ENCODE measurements at regions not wholly inside any gene's neighbourhood (a gene's known extent, or its start where the extent isn't known, plus 50 kb on each side); places are given as distances from the start of the nearest gene placed in this dataset.

DNA sequence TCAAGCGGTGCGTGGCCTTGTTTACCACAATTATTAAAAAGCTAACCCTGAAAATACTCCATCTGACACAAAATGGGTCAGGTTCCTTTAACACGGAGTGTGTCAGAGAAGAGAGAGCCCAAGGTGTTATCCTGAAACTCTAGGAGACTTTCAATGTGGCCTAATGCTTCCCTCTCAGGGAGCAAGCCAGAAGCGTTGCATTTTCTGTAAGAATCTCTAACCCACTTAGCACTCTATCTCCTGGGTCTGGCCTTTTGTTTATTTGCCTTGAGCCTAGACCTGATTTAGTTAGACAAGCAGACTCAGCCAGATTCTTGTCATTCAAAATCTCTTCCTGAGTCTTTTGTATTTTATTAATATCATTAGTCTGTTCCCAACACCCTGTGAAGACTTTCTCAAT is 184.0 kb upstream of the SYT1 start:
- ATAC-seq = no peak
- TF ChIP-seq ZNF565 (CRISPR knock-in tag; conservative IDR thresholded peaks at IDR 0.05; ENCODE audit: low read depth) (no peak), PPARA (CRISPR knock-in tag; IDR thresholded peaks at IDR 0.05; ENCODE audit: borderline replicate concordance) (no peak), OSR1 (CRISPR knock-in tag; IDR thresholded peaks at IDR 0.05) (no peak), ZFP30 (CRISPR knock-in tag; IDR thresholded peaks at IDR 0.05) (no peak), ARNTL (CRISPR knock-in tag; IDR thresholded peaks at IDR 0.05; ENCODE audit: borderline replicate concordance, low read depth) (no peak)
- TF ChIP-seq, protein P1, sequence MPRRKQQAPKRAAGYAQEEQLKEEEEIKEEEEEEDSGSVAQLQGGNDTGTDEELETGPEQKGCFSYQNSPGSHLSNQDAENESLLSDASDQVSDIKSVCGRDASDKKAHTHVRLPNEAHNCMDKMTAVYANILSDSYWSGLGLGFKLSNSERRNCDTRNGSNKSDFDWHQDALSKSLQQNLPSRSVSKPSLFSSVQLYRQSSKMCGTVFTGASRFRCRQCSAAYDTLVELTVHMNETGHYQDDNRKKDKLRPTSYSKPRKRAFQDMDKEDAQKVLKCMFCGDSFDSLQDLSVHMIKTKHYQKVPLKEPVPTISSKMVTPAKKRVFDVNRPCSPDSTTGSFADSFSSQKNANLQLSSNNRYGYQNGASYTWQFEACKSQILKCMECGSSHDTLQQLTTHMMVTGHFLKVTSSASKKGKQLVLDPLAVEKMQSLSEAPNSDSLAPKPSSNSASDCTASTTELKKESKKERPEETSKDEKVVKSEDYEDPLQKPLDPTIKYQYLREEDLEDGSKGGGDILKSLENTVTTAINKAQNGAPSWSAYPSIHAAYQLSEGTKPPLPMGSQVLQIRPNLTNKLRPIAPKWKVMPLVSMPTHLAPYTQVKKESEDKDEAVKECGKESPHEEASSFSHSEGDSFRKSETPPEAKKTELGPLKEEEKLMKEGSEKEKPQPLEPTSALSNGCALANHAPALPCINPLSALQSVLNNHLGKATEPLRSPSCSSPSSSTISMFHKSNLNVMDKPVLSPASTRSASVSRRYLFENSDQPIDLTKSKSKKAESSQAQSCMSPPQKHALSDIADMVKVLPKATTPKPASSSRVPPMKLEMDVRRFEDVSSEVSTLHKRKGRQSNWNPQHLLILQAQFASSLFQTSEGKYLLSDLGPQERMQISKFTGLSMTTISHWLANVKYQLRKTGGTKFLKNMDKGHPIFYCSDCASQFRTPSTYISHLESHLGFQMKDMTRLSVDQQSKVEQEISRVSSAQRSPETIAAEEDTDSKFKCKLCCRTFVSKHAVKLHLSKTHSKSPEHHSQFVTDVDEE (CRISPR knock-in tag; IDR thresholded peaks at IDR 0.05) = no peak
- TF ChIP-seq, protein P2, sequence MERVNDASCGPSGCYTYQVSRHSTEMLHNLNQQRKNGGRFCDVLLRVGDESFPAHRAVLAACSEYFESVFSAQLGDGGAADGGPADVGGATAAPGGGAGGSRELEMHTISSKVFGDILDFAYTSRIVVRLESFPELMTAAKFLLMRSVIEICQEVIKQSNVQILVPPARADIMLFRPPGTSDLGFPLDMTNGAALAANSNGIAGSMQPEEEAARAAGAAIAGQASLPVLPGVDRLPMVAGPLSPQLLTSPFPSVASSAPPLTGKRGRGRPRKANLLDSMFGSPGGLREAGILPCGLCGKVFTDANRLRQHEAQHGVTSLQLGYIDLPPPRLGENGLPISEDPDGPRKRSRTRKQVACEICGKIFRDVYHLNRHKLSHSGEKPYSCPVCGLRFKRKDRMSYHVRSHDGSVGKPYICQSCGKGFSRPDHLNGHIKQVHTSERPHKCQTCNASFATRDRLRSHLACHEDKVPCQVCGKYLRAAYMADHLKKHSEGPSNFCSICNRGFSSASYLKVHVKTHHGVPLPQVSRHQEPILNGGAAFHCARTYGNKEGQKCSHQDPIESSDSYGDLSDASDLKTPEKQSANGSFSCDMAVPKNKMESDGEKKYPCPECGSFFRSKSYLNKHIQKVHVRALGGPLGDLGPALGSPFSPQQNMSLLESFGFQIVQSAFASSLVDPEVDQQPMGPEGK (CRISPR knock-in tag; IDR thresholded peaks at IDR 0.05; ENCODE audit: borderline replicate concordance) = no peak

DNA sequence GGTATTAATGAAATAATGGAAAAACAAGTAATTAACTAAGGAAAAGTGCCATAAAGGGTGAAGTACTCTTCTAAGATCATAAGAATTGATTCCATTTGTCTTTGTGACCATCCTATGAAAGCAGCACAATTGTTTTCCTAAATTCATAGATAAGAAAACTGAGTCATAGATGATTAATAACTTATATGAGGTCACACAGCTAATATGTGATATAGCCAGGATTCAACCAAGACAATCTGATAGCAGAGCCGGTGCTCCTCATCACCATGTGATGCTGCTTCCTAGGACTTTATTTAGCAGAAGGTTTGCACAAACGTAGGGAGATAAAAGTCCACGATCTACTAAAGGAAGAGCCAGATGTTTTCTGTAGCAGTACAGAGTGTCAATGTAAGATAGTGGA is 181.5 kb upstream of the SYT1 start:
- no peak for TF ChIP-seq TOX (CRISPR knock-in tag; IDR thresholded peaks at IDR 0.05; ENCODE audit: borderline replicate concordance)
- no peak for TF ChIP-seq ESRRG (CRISPR knock-in tag; IDR thresholded peaks at IDR 0.05)
- no peak for TF ChIP-seq GLIS3 (CRISPR knock-in tag; IDR thresholded peaks at IDR 0.05)
- no peak for ATAC-seq

DNA sequence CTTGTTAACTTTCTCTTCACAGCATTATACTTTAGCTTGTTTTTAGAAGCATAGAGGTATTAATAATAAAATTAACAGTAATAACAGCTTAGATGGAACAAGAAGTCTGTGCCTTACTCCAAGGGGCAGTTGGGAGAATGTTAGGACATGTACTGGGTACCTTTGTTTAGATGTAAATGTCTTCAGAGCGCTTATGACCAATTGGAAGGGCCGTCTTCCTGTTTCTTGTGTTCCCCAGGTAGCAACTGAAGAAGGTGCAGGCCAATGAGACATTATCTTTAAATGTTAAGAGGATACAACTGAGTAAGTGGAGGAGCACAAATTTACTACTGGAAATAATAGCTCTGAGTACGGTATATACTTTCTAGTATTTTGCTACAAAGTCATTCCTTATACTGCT is 180.9 kb upstream of the SYT1 start:
- TF ChIP-seq ISL1 (CRISPR knock-in tag; IDR thresholded peaks at IDR 0.05) (no peak), RARB (CRISPR knock-in tag; IDR thresholded peaks at IDR 0.05) (no peak), ZNF8 (CRISPR knock-in tag; IDR thresholded peaks at IDR 0.05) (no peak), ZFP30 (CRISPR knock-in tag; IDR thresholded peaks at IDR 0.05) (no peak)
- ATAC-seq = no peak

DNA sequence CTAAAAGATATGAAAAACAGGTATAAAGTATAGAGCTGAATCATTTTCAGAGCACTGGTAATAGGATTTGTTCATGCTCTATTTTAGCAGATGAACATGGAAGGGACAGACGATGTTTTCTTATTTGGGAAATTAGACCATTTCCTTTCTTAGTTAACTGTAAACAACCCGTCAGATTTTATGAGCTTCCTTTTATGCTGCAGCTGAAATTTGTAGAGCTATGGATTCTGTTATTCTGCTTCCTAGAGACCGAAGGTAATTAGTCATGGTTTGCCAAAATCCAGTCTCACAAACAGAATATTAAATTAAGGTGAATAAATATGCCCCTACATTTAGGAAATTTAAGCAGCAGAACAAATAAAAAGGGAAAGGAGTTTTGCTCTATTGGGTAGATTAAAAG is 180.2 kb upstream of the SYT1 start:
- TF ChIP-seq ZNF565 (CRISPR knock-in tag; conservative IDR thresholded peaks at IDR 0.05; ENCODE audit: low read depth) = no peak
- no peak for TF ChIP-seq SNAI2 (CRISPR knock-in tag; IDR thresholded peaks at IDR 0.05)
- TF ChIP-seq, protein P3, sequence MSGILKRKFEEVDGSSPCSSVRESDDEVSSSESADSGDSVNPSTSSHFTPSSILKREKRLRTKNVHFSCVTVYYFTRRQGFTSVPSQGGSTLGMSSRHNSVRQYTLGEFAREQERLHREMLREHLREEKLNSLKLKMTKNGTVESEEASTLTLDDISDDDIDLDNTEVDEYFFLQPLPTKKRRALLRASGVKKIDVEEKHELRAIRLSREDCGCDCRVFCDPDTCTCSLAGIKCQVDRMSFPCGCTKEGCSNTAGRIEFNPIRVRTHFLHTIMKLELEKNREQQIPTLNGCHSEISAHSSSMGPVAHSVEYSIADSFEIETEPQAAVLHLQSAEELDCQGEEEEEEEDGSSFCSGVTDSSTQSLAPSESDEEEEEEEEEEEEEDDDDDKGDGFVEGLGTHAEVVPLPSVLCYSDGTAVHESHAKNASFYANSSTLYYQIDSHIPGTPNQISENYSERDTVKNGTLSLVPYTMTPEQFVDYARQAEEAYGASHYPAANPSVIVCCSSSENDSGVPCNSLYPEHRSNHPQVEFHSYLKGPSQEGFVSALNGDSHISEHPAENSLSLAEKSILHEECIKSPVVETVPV (CRISPR knock-in tag; IDR thresholded peaks at IDR 0.05) = no peak
- no peak for TF ChIP-seq ZNF8 (CRISPR knock-in tag; IDR thresholded peaks at IDR 0.05)
- TF ChIP-seq ESRRG (CRISPR knock-in tag; IDR thresholded peaks at IDR 0.05) = no peak
- TF ChIP-seq ISL1 (CRISPR knock-in tag; IDR thresholded peaks at IDR 0.05) = no peak
- TF ChIP-seq, protein P2 (CRISPR knock-in tag; IDR thresholded peaks at IDR 0.05; ENCODE audit: borderline replicate concordance) = no peak
- TF ChIP-seq ARNTL (CRISPR knock-in tag; IDR thresholded peaks at IDR 0.05; ENCODE audit: borderline replicate concordance, low read depth) = no peak
- ATAC-seq = no peak

DNA sequence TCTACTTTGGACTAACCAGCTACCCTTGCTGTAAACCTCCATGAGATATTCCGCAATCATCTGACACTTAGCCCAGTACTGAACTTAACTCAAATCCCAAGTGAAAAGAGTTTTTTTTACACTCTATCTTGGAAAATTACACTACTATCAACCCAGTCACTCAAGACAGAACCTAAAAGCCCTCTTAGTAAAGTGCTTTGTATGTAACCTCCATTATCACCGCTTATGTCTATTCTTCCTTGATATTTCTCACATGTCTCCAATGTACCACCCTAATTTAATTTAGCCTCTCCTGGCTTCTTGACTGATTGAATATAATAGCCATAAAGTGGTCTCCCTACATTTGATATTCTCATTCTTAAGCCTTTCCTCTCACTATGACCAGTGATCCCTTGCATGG is 168.8 kb upstream of the SYT1 start:
- ATAC-seq = no peak
- TF ChIP-seq TCF4 (CRISPR knock-in tag; IDR thresholded peaks at IDR 0.05; ENCODE audit: borderline replicate concordance) (no peak), TOX (CRISPR knock-in tag; IDR thresholded peaks at IDR 0.05; ENCODE audit: borderline replicate concordance) (no peak), ZNF8 (CRISPR knock-in tag; IDR thresholded peaks at IDR 0.05) (no peak), OSR1 (CRISPR knock-in tag; IDR thresholded peaks at IDR 0.05) (no peak), ZNF70 (CRISPR knock-in tag; IDR thresholded peaks at IDR 0.05) (no peak), PPARA (CRISPR knock-in tag; IDR thresholded peaks at IDR 0.05; ENCODE audit: borderline replicate concordance) (no peak), GLIS3 (CRISPR knock-in tag; IDR thresholded peaks at IDR 0.05) (no peak), ZNF565 (CRISPR knock-in tag; conservative IDR thresholded peaks at IDR 0.05; ENCODE audit: low read depth) (no peak), ISL1 (CRISPR knock-in tag; IDR thresholded peaks at IDR 0.05) (no peak), ZFP30 (CRISPR knock-in tag; IDR thresholded peaks at IDR 0.05) (no peak), RARB (CRISPR knock-in tag; IDR thresholded peaks at IDR 0.05) (no peak), BACH2 (CRISPR knock-in tag; IDR thresholded peaks at IDR 0.05; ENCODE audit: borderline replicate concordance) (no peak), ZFP3 (CRISPR knock-in tag; IDR thresholded peaks at IDR 0.05) (no peak), CSDC2 (CRISPR knock-in tag; IDR thresholded peaks at IDR 0.05) (no peak)
- TF ChIP-seq, protein P4, sequence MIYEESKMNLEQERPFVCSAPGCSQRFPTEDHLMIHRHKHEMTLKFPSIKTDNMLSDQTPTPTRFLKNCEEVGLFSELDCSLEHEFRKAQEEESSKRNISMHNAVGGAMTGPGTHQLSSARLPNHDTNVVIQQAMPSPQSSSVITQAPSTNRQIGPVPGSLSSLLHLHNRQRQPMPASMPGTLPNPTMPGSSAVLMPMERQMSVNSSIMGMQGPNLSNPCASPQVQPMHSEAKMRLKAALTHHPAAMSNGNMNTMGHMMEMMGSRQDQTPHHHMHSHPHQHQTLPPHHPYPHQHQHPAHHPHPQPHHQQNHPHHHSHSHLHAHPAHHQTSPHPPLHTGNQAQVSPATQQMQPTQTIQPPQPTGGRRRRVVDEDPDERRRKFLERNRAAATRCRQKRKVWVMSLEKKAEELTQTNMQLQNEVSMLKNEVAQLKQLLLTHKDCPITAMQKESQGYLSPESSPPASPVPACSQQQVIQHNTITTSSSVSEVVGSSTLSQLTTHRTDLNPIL (CRISPR knock-in tag; IDR thresholded peaks at IDR 0.05; ENCODE audit: low read depth) = no peak
- TF ChIP-seq, protein P2 (CRISPR knock-in tag; IDR thresholded peaks at IDR 0.05; ENCODE audit: borderline replicate concordance) = no peak

Data from SK-N-SH treated with all-trans-retinoic acid at 6 μM for 48 hours (cell line).